Sigmoid colon (tissue), 6 donors: ENCODE measurements at regions not wholly inside any gene's neighbourhood (a gene's known extent, or its start where the extent isn't known, plus 50 kb on each side); places are given as distances from the start of the nearest gene placed in this dataset.

Experiments used
- DNase-seq: peaks from one replicate; pipeline ENCODE4 v3.0.0-alpha.2; 2019
- H3K27ac ChIP-seq, 4 donors: fragments of 200-600 bp; sonication (generic); one replicate each; pipeline ENCODE4 v1.5.1; 2016 to 2019; ENCODE audit warnings: mild to moderate bottlenecking in 1 of 4
- H3K27me3 ChIP-seq, 3 donors: fragments of 200-600 bp; sonication (generic); one replicate each; pipeline ENCODE4 v1.5.1; 2019; ENCODE audit warnings: mild to moderate bottlenecking in 1 of 3
- H3K36me3 ChIP-seq, 4 donors: fragments of 200-600 bp; sonication (generic); one replicate each; pipeline ENCODE4 v1.5.1; 2016 to 2019
- H3K4me1 ChIP-seq, 4 donors: fragments of 200-600 bp; sonication (generic); one replicate each; pipeline ENCODE4 v1.5.1; 2017 to 2019
- H3K4me3 ChIP-seq, 4 donors: fragments of 200-600 bp; sonication (generic); one replicate each; pipeline ENCODE4 v1.5.1; 2017 to 2019; ENCODE audit warnings: mild to moderate bottlenecking in 2 of 4, moderate library complexity in 1 of 4
- H3K9me3 ChIP-seq, 4 donors: fragments of 200-600 bp in 3 of 4; sonication (generic) in 3 of 4; one replicate each; pipeline versions ENCODE4 v1.5.1 to v1.6.1; 2013 to 2019
- EP300 ChIP-seq, 4 donors: sonication (generic); formaldehyde crosslinking; IDR thresholded peaks; one replicate each; pipeline ENCODE4 v1.6.1; 2017; ENCODE audit warnings: antibody characterized with exemption in 4 of 4
- POLR2A ChIP-seq, 2 donors: fragments of 450-650 bp; IDR thresholded peaks; one replicate each; pipeline ENCODE4 v1.6.1; 2016; ENCODE audit warnings: antibody characterized with exemption in 2 of 2, mild to moderate bottlenecking in 2 of 2, moderate library complexity in 2 of 2
- POLR2AphosphoS5 ChIP-seq, 4 donors: sonication (generic); formaldehyde crosslinking; IDR thresholded peaks; one replicate each; pipeline ENCODE4 v1.6.1; 2017; ENCODE audit warnings: antibody characterized with exemption in 4 of 4
- WGBS, 2 donors: extraction: QIAGEN DNeasy Blood & Tissue Kit; methylation state at CpG; one replicate each; pipeline ENCODE4 v1.1.7; 2013; 5-methylcytosine and 5-hydroxymethylcytosine counted together
- intact Hi-C: fragments of 100-400 bp; cut with DNase I; formaldehyde crosslinking; loops from one replicate; pipeline ENCODE4 v1.15.1; 2023
- TF ChIP-seq, protein P1 (sequence below), 4 experiments: fragments of 450-650 bp in 3 of 4; fragments of 200-600 bp in 1 of 4; IDR thresholded peaks; one replicate each; pipeline ENCODE4 v1.5.1; 2016 to 2019; ENCODE audit warnings: antibody characterized with exemption in 4 of 4, mild to moderate bottlenecking in 3 of 4, moderate library complexity in 2 of 4
- donor health status: healthy with polysubstance abuse.
- donor health status: healthy.

DNA sequence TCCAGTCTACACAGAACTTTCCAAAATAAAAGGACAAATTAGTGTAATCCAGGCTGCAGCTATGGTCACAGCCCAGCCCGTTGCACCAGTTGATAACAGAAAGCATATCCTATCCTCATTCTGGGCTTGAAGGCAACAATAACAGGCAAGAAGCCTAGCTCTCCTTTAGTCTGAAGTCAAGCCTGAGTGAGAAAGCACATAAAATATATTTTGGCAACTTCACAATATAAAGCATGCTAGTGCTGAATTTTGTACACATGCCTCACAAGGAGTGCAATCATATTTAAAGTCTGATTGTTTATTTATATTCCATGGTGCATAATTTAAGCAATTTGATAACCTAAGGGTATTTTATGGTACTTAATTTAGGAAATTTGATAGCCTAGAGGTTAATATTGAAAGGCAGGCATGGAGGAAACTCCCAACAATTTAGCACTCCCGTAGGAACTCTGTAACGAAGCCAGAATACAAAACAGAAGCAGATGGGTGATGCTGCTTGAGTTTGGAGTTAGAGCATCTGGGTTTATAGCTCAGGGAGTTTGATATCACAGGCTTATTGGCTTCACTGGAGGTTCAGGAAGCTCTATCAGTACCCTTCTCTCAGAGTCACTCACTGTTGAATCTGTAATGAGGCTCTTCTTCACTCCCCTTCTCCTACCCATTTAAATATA lies 1199.1 kb upstream of the GYPC start:
- peaks cover 0 to 1% (median 0%) of the 10 kb centered on the region in 4 donors for H3K9me3 ChIP-seq
- WGBS, 2 donors = 73 to 77% methylated on average over 3 of the region's 3 CpGs
- H3K27me3 ChIP-seq = no peaks in the 10 kb centered on the region
- H3K4me1 ChIP-seq = no peaks in the 10 kb centered on the region
- intact Hi-C loops = no loop called here
- no peak overlapping the region for H3K4me3 ChIP-seq
- H3K36me3 ChIP-seq = no peaks in the 10 kb centered on the region
- TF ChIP-seq EP300 (IDR thresholded peaks at IDR 0.05) = no peak
- TF ChIP-seq POLR2AphosphoS5 (IDR thresholded peaks at IDR 0.05) = no peak
- TF ChIP-seq, protein P1, sequence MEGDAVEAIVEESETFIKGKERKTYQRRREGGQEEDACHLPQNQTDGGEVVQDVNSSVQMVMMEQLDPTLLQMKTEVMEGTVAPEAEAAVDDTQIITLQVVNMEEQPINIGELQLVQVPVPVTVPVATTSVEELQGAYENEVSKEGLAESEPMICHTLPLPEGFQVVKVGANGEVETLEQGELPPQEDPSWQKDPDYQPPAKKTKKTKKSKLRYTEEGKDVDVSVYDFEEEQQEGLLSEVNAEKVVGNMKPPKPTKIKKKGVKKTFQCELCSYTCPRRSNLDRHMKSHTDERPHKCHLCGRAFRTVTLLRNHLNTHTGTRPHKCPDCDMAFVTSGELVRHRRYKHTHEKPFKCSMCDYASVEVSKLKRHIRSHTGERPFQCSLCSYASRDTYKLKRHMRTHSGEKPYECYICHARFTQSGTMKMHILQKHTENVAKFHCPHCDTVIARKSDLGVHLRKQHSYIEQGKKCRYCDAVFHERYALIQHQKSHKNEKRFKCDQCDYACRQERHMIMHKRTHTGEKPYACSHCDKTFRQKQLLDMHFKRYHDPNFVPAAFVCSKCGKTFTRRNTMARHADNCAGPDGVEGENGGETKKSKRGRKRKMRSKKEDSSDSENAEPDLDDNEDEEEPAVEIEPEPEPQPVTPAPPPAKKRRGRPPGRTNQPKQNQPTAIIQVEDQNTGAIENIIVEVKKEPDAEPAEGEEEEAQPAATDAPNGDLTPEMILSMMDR (IDR thresholded peaks at IDR 0.05) = no peak
- TF ChIP-seq POLR2A (IDR thresholded peaks at IDR 0.05) = no peak
- DNase-seq = no peak
- no peak overlapping the region for H3K27ac ChIP-seq

DNA sequence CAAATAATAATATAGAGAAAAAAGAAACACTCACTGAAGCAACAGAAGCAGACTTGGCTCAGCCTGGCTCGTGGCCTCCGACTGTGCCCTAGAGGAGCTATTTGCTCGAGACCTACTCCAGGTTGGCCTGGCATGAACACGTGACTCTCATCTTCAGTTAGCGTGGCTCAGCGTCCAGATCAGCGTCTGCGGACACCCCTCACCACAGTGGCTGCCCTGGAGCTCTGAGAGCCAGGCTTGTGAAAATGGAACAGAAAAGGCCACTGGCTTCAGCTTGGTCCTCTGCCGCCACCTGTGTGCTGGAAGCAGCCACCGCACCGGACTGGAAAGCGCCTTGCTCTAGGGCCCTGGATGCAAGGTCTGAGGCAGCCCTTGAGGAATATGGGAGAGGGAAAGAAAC lies 1184.0 kb upstream of the GYPC start:
- intact Hi-C loops = no loop called here
- no peak overlapping the region for H3K27ac ChIP-seq
- H3K4me1 ChIP-seq = no peaks in the 10 kb centered on the region
- TF ChIP-seq POLR2A (IDR thresholded peaks at IDR 0.05) (no peak), POLR2AphosphoS5 (IDR thresholded peaks at IDR 0.05) (no peak), EP300 (IDR thresholded peaks at IDR 0.05) (no peak)
- TF ChIP-seq, protein P1 (IDR thresholded peaks at IDR 0.05) = no peak
- 75 to 94% methylated on average over 12 of the region's 12 CpGs for WGBS, 2 donors
- H3K9me3 ChIP-seq = no peaks in the 10 kb centered on the region
- DNase-seq = no peak
- no peak overlapping the region for H3K4me3 ChIP-seq
- H3K36me3 ChIP-seq = no peaks in the 10 kb centered on the region
- no peaks in the 10 kb centered on the region for H3K27me3 ChIP-seq

DNA sequence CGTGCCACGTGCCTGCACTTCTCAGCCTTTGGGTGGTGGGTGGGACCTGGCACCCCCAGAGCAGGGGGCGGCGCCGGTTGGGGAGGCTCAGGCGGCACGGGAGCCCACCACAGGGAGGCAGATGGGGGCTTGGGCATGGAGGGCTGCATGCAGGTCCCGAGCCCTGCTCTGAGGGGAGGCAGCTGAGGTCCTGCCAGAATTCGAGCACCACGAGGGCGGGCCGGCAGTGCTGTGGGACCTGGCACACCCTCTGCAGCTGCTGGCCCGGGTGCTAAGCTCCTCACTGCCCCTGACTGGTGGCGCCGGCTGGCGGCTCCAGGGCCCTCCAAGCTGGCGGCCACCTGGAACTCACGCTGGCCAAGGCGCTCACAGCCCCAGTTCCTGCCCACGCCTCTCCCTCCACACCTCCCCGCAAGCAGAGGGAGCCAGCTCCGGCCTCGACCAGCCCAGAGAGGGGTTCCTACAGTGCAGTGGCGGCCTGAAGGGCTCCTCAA lies 1176.8 kb upstream of the GYPC start:
- TF ChIP-seq POLR2AphosphoS5 (IDR thresholded peaks at IDR 0.05) = no peak
- no peak for TF ChIP-seq EP300 (IDR thresholded peaks at IDR 0.05)
- TF ChIP-seq, protein P1 (IDR thresholded peaks at IDR 0.05) = no peak
- no peak for TF ChIP-seq POLR2A (IDR thresholded peaks at IDR 0.05)
- Histone ChIP-seq H3K27me3 (no peaks in the 10 kb centered on the region), H3K4me3 (no peak overlapping the region), H3K36me3 (no peaks in the 10 kb centered on the region), H3K9me3 (no peaks in the 10 kb centered on the region), H3K27ac (no peak overlapping the region), H3K4me1 (no peaks in the 10 kb centered on the region)
- no peak for DNase-seq
- intact Hi-C loops = no loop called here
- 92 to 94% methylated on average over 24 of the region's 24 CpGs for WGBS, 2 donors

DNA sequence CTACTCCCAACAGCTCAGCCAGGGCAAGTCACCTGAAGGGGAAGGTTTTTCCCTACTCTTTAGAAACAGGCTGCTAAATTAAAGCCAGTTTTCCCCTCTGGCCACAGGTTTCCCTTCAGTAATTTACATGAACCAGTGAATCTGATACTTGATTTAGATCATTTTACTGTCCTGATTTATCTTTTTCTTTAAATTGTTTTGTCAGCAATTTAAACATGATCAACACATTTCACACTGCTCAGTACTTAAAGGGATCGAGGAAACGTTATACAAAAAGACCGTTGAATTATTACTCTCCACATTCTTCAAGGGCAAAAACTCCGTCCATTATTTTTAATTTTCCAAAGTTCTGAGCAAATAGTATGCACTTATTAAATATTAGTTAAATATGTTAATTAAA lies 1165.7 kb upstream of the GYPC start:
- TF ChIP-seq POLR2AphosphoS5 (IDR thresholded peaks at IDR 0.05) (no peak), POLR2A (IDR thresholded peaks at IDR 0.05) (no peak), EP300 (IDR thresholded peaks at IDR 0.05) (no peak)
- TF ChIP-seq, protein P1 (IDR thresholded peaks at IDR 0.05) = no peak

DNA sequence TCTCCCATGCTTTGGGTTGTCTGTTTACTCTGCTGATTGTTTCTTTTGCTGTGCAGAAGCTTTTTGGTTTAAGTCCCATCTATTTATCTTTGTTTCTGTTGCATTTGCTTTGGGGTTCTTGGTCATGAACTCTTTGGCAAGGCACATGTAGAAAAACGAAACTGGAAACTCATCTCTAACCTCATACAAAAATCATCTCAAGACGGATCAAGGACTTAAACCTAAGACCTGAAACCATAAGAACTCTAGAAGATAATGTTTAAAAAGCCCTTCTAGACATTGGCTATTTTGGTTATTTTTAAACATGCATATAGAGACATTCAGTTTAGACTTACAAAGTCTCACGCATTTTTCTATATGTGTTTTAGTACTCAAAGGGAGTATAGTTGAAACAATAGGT lies 1164.3 kb upstream of the GYPC start:
- no peak for DNase-seq
- no peaks in the 10 kb centered on the region for H3K4me1 ChIP-seq
- WGBS, 2 donors = 82 to 88% methylated on average over 3 of the region's 3 CpGs
- H3K36me3 ChIP-seq = no peaks in the 10 kb centered on the region
- intact Hi-C loops = no loop called here
- H3K27ac ChIP-seq = no peak overlapping the region
- H3K4me3 ChIP-seq = no peak overlapping the region
- H3K27me3 ChIP-seq = no peaks in the 10 kb centered on the region
- no peaks in the 10 kb centered on the region for H3K9me3 ChIP-seq
- no peak for TF ChIP-seq POLR2AphosphoS5 (IDR thresholded peaks at IDR 0.05)
- TF ChIP-seq POLR2A (IDR thresholded peaks at IDR 0.05) = no peak
- TF ChIP-seq, protein P1 (IDR thresholded peaks at IDR 0.05) = no peak
- TF ChIP-seq EP300 (IDR thresholded peaks at IDR 0.05) = no peak

More for the DNA sequence above, 1165.7 kb upstream of the GYPC start:
- H3K27ac ChIP-seq = no peak overlapping the region
- H3K27me3 ChIP-seq = no peaks in the 10 kb centered on the region
- 85 to 89% methylated on average over 4 of the region's 4 CpGs for WGBS, 2 donors
- no peaks in the 10 kb centered on the region for H3K4me1 ChIP-seq
- no peaks in the 10 kb centered on the region for H3K36me3 ChIP-seq
- intact Hi-C loops = no loop called here
- no peak for DNase-seq
- no peak overlapping the region for H3K4me3 ChIP-seq
- no peaks in the 10 kb centered on the region for H3K9me3 ChIP-seq
